ENCODE measurements at regions not wholly inside any gene's neighbourhood (a gene's known extent, or its start where the extent isn't known, plus 50 kb on each side); places are given as distances from the start of the nearest gene placed in this dataset.

DNA sequence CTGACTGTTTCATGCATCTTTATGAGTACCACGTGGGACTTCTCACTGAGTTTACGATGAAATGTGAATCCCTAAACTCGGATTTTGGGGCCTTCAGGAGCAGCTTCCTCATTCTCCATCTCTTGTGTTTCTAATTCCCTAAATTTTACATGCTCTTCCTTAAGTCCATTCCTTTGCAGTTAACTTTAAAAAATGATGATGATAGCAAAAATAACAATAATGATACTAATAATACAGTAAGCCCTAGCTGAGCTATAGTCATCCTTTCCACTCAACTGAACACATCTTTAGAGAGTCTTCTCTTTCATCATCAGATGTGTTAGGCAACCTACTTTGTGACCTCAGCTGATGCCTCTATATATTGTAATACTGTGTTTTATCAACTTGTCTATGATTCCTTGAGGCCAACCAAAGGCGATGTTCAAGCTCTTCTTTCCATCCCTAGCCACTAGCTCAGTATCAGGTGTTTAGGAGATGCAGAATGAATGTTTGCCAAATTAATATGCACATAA, 1196.4 kb downstream of the VRK1 start:
- no peak for DNase-seq

DNA sequence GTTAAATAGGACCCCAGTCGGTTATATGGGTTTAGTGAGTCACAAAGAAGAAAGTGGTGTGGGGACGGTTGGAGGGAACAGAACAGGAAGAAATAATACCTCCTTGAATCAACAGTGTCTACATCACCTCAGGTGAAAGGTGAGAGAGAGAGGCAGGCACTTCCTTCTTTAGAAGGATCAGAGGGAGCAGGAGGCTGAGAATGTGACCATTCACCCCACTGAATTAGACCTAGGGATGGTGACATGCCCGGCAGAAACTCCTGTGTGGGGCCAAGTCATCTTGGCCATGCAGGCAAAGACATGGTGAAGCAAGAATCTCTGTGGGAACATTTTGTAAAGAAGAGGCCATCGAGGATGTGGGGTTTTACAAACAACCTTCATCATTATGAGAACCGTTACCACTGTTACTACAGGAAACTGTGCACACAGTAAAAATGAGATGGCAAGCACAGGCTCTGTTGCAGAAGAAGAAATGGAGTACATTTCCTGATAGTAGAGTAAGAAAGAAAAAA, 1196.9 kb downstream of the VRK1 start:
- no peak for DNase-seq

DNA sequence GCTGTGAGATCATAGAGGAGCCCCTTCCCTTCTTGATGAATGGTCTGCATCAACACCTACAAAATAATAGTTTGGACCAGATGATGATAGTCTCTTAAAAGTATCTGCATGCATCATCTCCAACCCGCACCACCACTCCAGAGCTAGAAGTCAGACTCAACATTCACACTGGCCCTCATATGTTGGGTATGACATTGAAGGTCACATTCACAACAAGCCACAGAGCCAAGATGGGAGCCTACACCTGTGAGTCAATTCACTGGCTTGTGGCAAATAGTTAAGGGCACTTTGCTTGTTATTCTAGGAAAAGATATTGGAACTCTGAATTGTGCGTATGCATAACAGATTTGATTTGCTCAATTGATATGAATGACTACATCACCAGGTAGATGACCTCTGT, 1197.9 kb downstream of the VRK1 start:
- DNase-seq = no peak

DNA sequence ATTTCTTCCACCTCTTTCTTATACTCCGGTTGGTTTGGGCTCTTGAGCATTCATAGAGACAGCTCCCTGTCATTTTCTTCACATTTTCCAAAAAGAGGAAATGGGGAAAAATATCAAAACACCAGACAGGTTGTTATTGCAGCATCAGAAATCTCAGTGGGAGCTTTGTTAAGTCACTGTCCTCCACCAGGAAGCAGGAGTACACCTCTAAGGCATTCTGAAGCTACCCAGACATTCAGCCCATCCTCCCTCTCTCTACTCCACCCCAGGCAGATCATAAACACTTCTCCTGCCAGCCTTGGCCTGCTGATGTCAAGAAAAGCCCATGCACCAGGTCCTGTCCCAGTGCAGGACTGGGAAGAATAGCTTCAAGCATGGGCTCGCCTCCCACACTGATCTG, 1198.3 kb downstream of the VRK1 start:
- no peak for DNase-seq

DNA sequence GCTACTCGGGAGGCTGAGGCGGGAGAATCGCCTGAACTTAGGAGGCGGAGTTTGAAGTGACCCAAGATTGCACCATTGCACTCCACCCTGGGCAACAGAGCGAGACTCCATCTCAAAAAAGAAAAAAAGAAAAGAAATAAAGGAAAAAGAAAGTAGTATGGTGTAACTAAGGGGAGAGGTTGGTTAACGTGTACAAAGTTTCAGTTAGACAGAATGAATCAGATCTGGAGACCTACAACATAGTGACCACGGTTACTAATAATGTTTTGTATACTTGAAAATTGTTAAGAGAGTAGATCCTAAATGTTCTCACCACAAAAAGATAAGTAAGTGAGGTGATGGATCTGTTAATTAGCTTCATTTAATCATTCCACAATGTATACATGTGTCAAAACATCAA, 1208.8 kb downstream of the VRK1 start:
- no peak for DNase-seq

DNA sequence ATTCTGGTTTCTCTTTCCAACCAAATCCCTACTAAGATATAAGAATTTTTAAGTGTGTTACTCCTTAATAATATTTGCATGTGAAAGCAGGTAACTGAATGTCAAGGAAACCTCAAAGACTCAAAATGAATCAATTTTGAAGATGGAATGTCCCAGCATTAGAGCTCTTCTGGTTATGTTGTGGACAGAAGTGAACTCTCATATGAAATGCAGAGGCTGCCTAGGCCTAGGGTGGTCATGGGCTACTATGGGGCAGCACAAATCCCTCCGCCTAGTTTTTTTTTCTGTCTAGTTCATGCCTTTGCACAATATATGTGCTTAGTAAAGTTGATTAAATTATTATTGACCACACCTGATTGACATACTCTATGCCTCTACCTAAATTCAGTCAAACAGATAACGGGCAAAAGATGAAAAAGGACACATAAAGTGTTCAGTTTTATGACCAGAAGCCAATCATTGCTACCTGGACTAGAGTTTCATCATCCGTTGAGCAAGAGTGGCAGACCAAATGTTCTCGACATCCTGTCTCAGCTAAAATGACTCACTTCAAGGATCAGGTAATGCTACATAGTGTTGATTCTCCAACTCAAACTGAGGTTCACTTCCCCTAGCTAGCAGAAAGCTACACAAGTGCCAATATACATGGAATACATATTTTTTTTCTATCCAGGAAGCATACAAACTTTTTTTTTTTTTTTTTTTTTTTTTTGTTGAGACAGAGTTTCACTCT, 1211.4 kb downstream of the VRK1 start:
- no peak for DNase-seq

DNA sequence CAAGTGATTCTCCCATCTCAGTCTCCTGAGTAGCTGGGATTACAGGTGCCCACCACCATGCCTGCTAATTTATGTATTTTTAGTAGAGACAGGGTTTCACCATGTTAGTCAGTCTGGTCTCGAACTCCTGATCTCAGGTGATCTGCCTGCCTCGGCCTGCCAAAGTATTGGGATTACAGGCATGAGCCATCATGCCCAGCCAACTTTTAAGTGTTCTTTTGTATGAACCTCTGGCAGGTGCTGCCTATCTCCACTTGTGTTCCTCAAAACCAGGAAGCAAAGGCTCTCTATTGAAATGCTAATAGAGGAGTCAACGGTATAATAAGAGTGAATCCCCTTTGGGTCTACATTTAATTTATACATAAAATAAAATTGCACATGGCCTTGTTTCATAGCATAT, 1212.0 kb downstream of the VRK1 start:
- peak; percentile 12 for DNase-seq

DNA sequence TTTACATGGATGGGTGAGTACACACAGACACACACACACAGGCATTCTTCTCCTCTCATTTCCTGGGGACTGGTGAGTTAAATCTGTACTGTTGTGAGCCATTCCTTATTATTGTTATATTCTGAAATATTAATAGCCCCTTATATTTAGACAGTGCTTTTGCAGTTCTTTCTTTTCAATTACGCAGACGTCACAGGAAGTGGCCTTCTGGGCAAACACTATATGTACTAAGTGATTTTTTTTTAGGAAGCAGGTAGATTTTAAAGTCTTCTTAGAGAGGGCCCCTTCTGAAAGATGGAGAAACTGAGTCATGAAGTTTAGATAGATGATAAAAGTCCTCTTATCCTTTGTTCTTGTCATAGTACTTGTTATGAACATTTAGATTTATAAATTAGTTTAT, 1213.6 kb downstream of the VRK1 start:
- DNase-seq = no peak

DNA sequence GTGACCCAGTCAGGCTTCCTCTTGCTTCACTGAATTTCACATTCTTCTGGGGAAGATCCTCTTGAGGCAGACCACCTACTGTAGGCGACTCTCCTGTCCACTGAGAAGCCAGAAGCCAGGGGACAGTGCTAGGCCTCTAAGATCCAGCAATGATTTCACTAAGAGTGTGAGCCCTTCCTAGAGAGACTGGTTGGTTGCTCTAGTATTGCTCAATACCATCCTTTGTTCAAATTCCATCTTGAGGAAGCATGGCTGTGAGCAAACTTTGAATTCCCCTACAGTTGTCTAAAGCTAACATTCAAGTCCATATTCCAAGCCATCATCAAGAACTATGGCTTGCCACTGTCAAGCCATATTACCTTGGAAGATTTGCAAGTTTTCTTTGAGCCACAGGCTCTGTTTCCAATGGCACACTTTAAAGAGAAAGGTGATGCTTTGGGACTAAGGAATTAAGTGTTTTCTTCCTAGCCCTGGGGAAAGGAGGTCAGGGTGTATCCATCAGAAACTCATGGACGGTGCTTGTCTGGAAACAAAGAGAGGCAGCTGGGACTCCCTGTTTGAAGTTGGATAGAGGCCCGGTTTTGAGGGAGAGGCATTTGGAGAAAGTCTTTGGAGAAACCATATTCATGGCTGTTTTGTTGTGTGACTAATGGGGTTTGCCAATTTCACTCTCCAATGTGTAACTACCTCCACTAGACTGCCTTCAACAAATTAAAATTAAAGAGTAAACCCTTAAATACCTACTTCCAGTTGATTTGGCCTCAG, 1217.9 kb downstream of the VRK1 start:
- no peak for DNase-seq

DNA sequence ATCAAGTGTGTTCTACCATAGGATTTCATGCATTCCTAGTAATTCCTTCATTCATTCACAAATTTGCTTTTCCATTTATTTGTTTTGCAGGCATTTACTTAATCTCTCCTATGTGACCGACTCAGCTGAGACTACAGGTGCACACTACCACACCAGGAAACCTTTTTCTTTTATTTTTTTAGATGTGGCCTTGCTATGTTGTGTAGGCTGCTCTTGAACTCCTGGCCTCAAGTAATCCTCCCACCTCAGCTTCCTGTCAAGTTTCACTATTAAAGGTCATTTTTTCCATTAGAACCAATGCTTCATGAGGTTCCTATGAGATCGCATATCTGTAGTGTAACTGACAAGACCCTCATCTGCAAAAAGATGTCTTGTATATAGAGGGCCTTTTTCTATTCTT, 1218.7 kb downstream of the VRK1 start:
- no peak for DNase-seq

DNA sequence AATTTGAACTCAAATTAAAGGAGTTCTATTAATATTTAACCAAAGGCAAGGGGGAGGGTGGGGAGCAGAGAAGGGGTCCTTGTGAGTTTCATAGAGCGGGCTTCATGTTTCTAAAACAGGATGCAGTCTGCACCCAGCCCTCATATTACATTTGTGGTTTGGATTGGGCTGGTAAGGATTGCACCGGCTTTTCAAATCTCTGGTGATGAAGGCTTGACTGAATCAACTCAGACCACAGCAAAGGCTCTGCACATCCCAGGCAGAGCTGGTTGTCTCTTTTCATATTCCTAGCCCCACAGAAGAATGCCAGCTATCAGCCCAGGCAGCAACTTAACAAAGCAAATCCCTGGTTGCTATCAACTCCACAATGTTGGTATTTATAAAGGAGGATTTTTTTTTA, 1221.4 kb downstream of the VRK1 start:
- DNase-seq = no peak

DNA sequence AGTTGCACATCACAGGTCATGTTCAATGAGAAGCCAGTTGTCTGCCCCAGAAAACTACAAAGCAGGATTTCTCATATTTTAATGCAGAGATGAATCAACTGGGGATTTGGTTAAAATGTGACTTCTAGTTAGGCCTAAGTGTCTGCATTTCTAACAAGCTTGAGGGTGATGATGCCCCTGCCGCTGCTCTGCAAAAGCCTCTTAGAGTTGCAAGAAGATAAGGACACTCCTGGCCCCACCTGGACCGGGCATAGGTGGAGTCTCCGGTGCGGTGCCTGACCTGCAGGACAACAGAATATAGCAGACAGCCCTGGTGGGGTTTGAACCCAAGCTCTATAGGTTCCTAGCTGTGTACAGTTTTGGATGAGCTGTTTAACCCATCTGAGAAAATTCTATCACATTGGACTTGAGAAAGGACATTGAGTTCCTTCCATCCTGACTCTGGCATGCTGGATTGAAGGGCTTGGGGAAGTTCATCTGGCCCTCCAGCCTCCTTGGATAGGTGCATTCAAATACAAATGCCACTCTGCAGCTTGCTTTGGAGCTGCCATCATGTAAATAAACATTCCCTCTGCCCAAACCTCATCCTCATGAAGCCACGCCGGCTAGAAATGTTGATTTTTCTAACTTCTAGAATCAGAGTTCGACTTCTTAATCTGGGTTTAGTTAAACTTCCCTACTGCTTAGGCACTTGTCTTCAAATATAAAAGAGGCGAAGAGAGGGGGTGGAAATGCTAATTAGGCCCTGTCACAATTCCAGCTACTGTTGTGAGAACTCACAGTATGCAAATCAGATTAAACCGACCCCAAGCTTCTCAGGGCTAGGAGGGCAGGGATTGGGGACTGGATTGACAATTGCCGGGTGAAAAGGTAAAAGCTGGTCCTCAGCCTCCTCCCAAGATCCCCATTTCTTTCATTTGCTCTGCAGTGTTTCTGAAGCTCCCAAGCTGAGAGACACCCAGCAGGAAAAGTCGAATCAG, 1225.6 kb downstream of the VRK1 start:
- DNase-seq = no peak

DNA sequence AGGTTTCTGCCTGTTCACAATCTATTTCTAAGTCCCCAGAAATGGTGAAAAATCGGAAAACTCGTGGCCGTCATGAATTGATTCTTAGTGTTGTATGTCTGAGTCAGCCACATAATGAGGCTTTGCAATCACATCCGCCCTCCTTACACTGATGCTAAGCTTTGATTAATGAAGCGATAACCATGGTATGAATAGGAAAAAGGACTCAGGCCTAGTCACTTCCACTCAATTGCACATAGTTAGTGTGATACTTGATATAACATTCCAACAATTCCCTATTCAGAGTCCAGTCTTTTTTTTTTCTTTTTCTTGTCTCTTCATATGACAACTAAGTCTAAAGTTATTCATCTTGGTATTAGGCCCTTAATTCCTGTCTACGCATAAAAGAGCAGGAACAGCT, 1231.0 kb downstream of the VRK1 start:
- DNase-seq = no peak

DNA sequence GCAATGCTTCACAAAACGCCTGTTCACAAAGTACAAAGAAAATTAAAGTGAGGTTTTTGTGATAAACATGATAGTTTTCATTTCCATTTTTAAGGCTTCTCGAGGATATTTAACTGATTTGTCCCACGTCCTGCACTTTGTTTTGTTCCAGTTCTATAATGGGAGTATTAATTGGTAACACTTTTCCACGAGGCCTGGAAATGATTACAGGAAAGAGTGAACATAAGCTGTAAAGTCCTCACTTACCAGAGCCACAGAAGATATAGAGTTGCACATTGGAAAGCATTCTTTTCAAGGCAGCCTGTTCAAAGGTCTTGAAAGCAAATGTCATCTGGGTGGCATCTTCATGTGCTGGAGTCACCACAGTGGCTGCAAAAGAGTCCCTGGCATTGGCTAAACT, 1236.6 kb downstream of the BCL11B start:
- no peak for DNase-seq

DNA sequence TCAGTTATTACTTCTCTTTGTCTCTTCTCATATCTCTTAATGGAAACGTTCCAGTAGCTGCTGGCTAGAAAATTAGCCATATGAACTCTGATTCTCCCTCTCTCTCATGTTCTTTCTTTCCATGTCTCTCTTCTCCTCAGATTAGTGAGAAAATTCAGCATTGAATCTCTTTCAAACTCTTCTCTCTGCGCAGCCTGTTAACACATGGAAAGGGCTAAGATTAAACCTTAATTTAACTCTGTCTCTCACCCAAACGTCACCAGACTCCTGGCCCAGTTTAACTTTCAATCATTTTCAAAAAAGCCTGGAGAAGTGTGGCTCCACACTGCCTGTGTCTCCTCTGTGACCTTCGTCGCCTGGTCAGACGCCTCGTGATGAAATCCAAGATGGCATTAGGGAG, 1234.2 kb downstream of the BCL11B start:
- no peak for DNase-seq

DNA sequence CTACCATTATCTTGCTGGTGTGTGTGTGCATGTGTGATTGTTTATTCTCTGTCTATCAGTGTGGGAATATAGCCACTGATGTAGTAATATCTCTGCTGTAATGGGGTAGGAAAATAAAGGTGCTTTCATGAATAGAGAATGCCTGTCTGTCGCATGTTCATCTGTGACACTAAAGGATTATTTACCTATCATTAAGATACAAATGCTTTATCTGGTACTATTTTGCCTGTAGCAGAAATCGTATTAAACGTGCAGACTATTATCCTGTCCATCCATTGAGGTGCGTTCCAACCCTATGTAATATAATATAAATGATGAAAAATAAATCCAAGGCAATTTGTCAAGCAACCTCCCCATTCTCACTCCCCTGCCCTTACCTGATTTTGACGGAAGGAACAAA, 1215.1 kb downstream of the BCL11B start:
- no peak for DNase-seq

DNA sequence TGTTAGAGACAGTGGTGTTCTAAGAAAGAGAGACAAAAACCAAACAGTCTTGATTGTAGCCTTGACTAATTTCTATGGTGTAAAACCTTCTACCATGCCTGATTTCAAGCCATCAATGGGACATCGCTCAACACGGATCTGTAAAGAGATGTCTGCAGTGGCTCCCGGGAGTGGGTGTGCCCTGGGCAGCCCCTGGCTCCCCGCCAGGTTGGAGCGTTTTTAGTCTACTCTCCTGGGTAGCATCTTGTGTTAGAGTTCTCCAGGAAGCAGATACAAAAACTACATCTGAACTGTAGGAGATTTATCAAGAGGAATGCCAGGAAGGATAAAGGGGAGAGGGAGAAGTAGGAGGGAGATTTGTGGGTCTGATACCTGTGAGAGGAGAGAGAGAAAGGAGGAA, 1212.9 kb downstream of the BCL11B start:
- no peak for DNase-seq

DNA sequence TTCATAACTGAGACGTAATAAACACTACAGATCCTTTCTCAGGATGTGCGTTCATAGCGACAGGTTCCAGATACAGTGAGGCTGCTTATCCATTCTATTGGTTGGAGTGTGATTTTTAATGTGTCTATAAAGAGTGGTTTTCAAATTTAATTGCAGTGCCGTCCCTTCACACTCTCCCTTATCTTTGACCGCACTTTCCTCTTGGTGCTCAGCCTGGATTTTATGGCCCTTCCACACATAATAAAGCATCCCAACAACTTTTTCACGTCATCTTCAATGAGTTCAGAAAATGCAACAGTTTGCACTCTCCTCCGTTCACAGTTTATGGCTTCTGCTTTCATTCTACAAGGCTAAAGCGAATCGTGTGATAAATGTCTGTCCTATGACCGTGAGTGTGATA, 1209.9 kb downstream of the BCL11B start:
- DNase-seq = no peak

DNA sequence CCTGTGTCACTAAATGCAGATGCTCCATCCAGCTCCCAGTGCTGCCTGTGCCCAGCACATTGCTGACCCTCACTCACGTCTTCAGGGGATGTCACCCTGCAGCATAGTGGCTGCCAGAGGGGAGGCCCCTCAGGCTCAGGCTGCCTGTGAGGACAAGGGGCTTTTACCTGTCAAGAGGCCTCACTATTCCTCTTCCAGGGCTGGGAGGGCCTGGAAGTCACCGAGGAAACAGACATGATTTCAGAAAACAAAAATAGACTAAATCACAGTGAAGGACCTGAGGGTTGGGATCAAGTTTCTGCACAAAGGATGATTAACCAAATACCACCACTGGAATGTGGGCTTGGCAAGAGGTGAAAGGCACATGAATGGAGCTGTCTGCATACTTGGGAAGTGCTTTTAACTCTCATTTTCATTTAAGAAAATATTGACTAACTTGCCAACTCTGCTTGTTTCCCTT, 1202.3 kb downstream of the BCL11B start:
- DNase-seq = no peak

DNA sequence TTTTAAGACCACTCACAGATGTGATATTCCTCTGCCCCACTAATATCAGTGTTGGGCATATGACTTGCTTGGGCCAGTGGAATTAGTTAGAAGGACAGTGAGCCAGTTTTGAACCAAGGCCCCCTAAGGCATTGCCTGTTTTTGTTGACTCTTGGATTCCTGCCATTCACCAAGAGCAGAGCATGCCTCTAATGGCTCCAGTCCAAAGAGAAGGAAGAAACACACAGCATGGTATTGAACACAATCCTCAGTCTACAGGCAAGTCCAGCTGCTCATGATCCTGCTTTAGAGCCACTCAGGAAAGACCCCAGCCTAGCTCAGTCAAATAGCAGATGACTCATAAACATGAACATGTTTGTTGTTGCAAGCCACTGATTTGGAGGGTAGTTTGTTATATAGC, 1201.5 kb downstream of the BCL11B start:
- peak; percentile 1 for DNase-seq

DNA sequence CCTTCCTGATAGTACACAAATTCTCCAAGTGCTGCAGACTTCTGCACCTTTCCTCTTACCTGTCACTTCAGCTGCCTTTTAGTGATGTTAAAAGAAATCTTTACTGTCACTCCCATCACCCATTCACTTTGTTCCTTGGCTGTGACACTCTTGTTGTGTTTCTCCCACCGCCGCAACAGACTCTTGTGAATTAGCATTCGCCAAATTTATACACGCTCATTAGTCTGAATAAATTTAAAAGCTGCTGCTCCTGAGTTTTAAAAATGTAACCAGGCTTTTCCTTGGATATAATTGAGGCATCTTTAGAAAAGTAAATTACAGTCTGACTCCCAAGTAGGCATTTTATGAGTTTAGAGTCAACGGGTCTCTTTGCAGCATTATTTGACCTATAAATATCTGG, 1197.9 kb downstream of the BCL11B start:
- DNase-seq = no peak

DNA sequence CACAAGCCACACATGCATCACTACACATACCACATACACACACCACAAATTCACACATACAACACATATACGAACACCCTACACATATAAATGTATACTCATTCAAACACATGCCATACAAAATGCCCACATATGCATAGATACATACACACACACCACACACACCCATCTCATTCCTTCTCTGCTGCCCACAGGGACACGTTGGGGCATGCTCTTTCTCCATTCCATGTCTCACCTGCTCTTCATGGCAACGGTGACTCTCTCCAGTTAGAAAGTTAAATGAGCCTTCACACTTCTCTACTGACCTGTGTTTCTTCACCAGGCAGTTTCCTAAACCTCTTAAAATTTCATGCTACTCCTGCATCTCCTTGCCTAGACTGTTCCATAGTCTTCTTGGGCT, 1194.8 kb downstream of the BCL11B start:
- no peak for DNase-seq

DNA sequence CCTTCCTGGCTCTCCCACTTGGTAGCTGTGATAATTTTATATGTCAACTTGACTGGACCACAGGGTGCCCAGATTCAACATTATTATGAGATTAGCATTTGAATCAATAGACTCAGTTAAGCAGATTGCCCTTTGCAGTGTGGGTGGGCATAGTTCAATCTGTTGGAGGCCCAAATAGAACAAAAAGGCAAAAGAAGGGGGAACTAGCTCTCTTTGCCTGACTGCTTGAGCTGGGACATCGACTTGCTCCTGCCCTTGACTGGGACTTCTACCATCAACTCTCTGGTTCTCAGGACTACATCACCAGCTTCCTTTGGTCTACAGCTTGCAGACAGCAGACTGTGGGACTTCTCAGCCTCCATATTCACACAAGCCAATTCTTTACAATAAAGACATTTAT, 1189.2 kb downstream of the BCL11B start:
- no peak for DNase-seq

Data from DMS53 (cell line).